GM13976 (cell line): ENCODE measurements at regions not wholly inside any gene's neighbourhood (a gene's known extent, or its start where the extent isn't known, plus 50 kb on each side); places are given as distances from the start of the nearest gene placed in this dataset.
"Not testable (repeated sequence)": the region's sequence is repeated elsewhere in the genome, so short reads cannot be mapped to it uniquely, and the experiment has no call there.

Experiments used
- DNase-seq: peaks from one replicate; pipeline ENCODE4 v3.0.0; 2012; ENCODE audit warnings: low spot score
- CTCF ChIP-seq: IDR thresholded peaks from 2 replicates; pipeline ENCODE4 v1.5.1; 2012; ENCODE audit warnings: borderline replicate concordance, mild to moderate bottlenecking; ENCODE audit not compliant: insufficient read depth; ENCODE audit errors: extremely low read depth, missing control alignments, control extremely low read depth
- in situ Hi-C: fragments of 300-500 bp; cut with MboI; formaldehyde crosslinking; loops from one replicate; pipeline ENCODE4 v1.12.0; 2022; ENCODE audit warnings: low sequenced_read_pairs, mixed read lengths, inconsistent platforms; ENCODE audit not compliant: unreplicated experiment

GRCh38 chr7:84857336-84857735 lies 329.5 kb downstream of the SEMA3D start:
- no peak for TF ChIP-seq CTCF
- DNase-seq = no peak
- in situ Hi-C loops = no loop called here

GRCh38 chr7:84855758-84856157 lies 331.1 kb downstream of the SEMA3D start:
- in situ Hi-C loops = no loop called here
- no peak for TF ChIP-seq CTCF
- DNase-seq = no peak

GRCh38 chr7:84848974-84849372 lies 337.9 kb downstream of the SEMA3D start:
- in situ Hi-C loops, DNase-seq: not testable (repeated sequence)

GRCh38 chr7:84848219-84848973 lies 338.5 kb downstream of the SEMA3D start:
- in situ Hi-C loops = no loop called here
- no peak for TF ChIP-seq CTCF
- no peak for DNase-seq

GRCh38 chr7:84847790-84848189 lies 339.1 kb downstream of the SEMA3D start:
- no peak for TF ChIP-seq CTCF
- in situ Hi-C loops = no loop called here
- DNase-seq = no peak

- DNase-seq = no peak
- no peak for TF ChIP-seq CTCF
- in situ Hi-C loops = no loop called here
Observed at GRCh38 chr7:84847038-84847437, 339.8 kb downstream of the SEMA3D start.

DNA sequence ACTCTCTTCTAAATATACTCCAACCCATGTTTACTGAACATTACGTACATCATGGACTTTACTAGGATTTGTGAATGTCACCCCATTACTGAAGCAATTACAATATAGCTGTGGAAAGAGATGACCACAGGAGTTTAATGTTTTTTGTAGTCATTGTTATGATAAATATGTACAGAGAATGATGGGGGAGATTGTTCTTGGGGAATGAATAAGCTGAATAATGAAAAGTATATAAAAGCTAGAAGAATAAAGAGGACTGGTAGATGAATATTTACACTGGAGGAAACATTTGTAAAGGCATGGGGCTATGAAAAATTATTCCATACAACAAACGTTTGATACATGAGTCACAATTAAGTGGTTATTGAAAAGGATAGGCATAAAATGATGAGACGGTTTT lies 340.9 kb downstream of the SEMA3D start:
- DNase-seq = no peak
- in situ Hi-C loops = no loop called here
- TF ChIP-seq CTCF = no peak
